Ectodermal cell (in vitro differentiated cells): ENCODE measurements at regions not wholly inside any gene's neighbourhood (a gene's known extent, or its start where the extent isn't known, plus 50 kb on each side); places are given as distances from the start of the nearest gene placed in this dataset.
"Not testable (repeated sequence)": the region's sequence is repeated elsewhere in the genome, so short reads cannot be mapped to it uniquely, and the experiment has no call there.

Source experiments
- H3K27ac ChIP-seq: 2 replicates; pipeline ENCODE4 v1.7.0; 2013; ENCODE audit warnings: mild to moderate bottlenecking, low read depth, low read length; ENCODE audit not compliant: insufficient read depth, poor library complexity, severe bottlenecking
- H3K27me3 ChIP-seq: 2 replicates; pipeline ENCODE4 v1.7.0; 2013; ENCODE audit warnings: mild to moderate bottlenecking, low read length; ENCODE audit not compliant: insufficient read depth, control insufficient read depth, poor library complexity, severe bottlenecking
- H3K36me3 ChIP-seq: one replicate; pipeline ENCODE4 v1.7.0; 2013; ENCODE audit warnings: low read length; ENCODE audit not compliant: control insufficient read depth, insufficient read depth
- H3K4me1 ChIP-seq: one replicate; pipeline ENCODE4 v1.7.0; 2013; ENCODE audit warnings: low read length; ENCODE audit not compliant: control insufficient read depth, insufficient read depth
- H3K4me3 ChIP-seq: 2 replicates; pipeline ENCODE4 v1.7.0; 2013; ENCODE audit warnings: low read depth, low read length, control low read depth; ENCODE audit not compliant: insufficient read depth
- H3K9me3 ChIP-seq: 2 replicates; pipeline ENCODE4 v1.7.0; 2013; ENCODE audit warnings: mild to moderate bottlenecking, low read length, moderate library complexity; ENCODE audit not compliant: control insufficient read depth
- WGBS, 2 experiments: methylation state at CpG; one replicate each; pipeline ENCODE4 v1.1.7; 2013; ENCODE audit warnings: missing lambda C conversion rate in 2 of 2; 5-methylcytosine and 5-hydroxymethylcytosine counted together

DNA sequence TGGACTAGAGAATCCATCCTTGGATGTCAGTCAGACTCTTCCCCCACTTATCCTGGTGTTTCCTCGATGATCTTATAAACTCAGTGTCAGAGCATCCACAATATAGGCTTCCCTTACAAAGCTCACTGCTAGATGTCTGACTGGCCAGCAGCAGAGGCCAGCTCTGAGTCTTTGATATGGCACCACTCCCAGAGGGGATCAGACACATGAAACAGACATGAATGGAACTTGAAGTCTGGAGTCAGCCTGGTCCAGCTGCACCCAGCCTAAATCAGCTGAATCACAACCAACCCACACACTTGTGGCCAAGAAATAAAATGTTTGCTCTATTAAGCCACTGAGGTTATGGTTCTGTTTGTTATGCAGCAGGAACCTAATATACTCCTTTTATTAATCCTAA, 129.6 kb upstream of the MED14 start:
- no peaks in the 10 kb centered on the region for H3K27me3 ChIP-seq
- H3K4me1 ChIP-seq: no peaks in the 10 kb centered on the region
- no peak overlapping the region for H3K4me3 ChIP-seq
- H3K9me3 ChIP-seq: no peaks in the 10 kb centered on the region
- WGBS, 2 experiments: 94 to 97% methylated on average over 1 of the region's 1 CpG
- no peaks in the 10 kb centered on the region for H3K36me3 ChIP-seq
- no peak overlapping the region for H3K27ac ChIP-seq

DNA sequence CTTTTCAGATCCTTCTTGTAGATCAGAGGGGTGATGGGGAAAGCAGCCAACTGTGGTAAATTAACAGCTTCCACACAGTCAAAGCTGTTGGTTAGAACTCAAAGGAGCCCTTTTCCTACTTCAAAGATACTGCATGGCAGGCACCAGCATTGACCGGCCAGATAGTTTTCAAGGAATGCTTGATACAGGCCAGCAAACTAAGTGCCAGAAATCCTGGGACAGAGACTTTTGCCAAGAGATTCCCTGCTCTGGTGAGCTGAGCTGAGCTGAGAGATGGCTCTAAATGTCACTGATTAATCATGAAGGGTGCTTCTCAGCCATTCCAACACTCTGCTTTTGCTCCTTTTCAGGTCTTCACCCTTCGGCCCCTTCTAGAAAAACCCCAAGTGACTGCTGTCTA, 131.6 kb upstream of the MED14 start:
- WGBS, 2 experiments: 86 to 93% methylated on average over 2 of the region's 2 CpGs
- H3K27me3 ChIP-seq: no peaks in the 10 kb centered on the region
- H3K4me3 ChIP-seq: no peak overlapping the region
- H3K4me1 ChIP-seq: no peaks in the 10 kb centered on the region
- no peaks in the 10 kb centered on the region for H3K9me3 ChIP-seq
- H3K36me3 ChIP-seq: no peaks in the 10 kb centered on the region
- no peak overlapping the region for H3K27ac ChIP-seq

DNA sequence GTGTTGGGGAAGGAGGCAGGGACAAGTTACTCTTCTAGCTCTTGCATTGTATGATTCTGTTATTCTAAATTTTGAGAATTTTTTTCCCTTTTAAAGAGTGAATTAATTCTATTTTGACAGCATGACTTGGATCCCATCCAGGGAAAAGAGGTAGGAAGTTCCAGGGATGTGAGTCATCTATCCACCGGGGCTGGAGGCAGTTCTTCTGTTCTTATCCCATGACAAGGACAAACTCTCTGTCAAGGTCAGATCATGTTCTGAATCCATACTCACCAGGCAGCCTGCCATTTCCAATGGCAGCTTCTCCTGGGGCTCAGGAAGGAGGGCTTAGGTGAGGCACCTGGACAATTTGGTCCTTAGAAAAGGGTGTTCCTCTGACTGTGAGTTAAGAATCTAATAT, 132.0 kb upstream of the MED14 start:
- H3K36me3 ChIP-seq: no peaks in the 10 kb centered on the region
- WGBS, 2 experiments: 56 to 83% methylated on average over 1 of the region's 1 CpG
- no peaks in the 10 kb centered on the region for H3K9me3 ChIP-seq
- H3K4me3 ChIP-seq: no peak overlapping the region
- no peak overlapping the region for H3K27ac ChIP-seq
- H3K4me1 ChIP-seq: no peaks in the 10 kb centered on the region
- H3K27me3 ChIP-seq: no peaks in the 10 kb centered on the region

DNA sequence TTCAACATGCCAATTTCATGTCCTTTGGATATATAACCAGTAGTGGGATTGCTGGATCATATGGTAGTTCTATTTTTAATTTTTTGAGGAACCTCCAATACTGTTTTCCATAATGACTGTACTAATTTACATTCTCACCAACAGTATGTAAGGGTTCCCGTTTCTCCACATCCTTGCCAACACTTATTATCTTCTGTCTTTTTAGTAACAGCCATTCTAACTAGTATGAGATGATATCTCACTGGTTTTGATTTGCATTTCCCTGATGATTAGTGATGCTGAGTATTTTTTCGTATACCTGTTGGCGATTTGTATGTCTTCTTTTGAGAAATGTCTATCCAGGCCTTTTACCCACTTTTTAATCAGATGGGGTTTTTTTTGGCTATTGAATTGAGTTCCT, 133.5 kb upstream of the MED14 start:
- no peaks in the 10 kb centered on the region for H3K9me3 ChIP-seq
- H3K27me3 ChIP-seq: no peaks in the 10 kb centered on the region
- 100% methylated on average over 2 of the region's 3 CpGs for WGBS, 2 experiments
- H3K36me3 ChIP-seq: no peaks in the 10 kb centered on the region
- no peak overlapping the region for H3K27ac ChIP-seq
- no peak overlapping the region for H3K4me3 ChIP-seq
- no peaks in the 10 kb centered on the region for H3K4me1 ChIP-seq

DNA sequence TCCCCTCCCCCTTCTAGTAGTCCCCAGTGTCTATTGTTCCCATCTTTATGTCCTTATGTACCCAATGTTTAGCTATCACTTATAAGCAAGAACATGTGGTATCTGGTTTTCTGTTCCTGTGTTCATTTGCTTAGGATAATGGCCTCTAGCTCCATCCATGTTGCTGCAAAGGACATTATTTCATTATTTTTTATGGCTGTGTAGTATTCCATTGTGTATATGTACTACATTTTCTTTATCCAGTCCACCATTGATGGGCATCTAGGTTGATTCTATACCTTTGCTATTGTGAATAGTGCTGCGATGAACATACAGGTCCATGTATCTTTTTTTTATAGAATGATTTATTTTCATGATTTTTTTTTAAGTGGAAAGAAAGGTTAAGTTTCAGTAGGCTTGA, 135.6 kb upstream of the MED14 start:
- 100% methylated on average over 1 of the region's 1 CpG; no CpG with 5 or more reads in 1 of the 2 experiments for WGBS, 2 experiments
- H3K4me1 ChIP-seq, H3K9me3 ChIP-seq, H3K27ac ChIP-seq, H3K27me3 ChIP-seq, H3K36me3 ChIP-seq, H3K4me3 ChIP-seq: not testable (repeated sequence)

DNA sequence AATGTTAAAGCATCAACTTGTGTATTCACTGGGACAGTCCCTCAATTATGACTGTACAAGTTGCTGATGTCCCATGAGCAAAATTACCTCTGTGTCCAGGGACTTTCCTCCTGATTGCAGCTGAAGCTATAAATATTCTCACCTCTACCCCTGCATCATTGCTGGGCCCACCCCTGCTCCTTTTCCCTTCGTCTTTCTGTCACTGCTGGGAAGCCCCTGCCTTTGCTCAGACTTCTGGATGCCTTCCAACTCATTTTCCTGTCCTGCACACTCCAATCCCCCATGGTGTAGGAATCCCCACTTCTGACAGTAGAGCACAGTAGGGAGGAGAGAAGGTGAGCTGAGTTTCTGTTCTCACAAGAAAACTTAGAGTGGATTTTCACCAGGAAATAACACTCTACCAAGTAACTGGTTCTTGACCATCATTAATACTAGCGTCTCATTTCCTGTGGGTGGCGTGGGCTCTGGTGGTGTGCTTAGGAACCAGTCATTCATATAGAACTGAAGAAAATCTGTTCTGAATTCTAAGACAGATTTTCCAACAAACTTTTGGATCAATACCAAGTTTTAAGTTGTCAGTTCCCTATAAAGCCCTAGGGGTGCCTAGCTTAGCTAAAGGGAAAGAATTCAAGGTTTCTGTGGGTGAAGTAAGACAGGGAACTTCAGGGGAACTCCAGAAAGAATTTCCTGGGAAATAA, 136.2 kb upstream of the MED14 start:
- no peaks in the 10 kb centered on the region for H3K4me1 ChIP-seq
- H3K9me3 ChIP-seq: no peaks in the 10 kb centered on the region
- no peak overlapping the region for H3K27ac ChIP-seq
- H3K4me3 ChIP-seq: no peak overlapping the region
- H3K36me3 ChIP-seq: no peaks in the 10 kb centered on the region
- WGBS, 2 experiments: 80 to 81% methylated on average over 3 of the region's 3 CpGs
- no peaks in the 10 kb centered on the region for H3K27me3 ChIP-seq

GRCh38 chrX:40872351-40872750, 137.0 kb upstream of the MED14 start:
- Histone ChIP-seq H3K27ac (no peak overlapping the region), H3K36me3 (no peaks in the 10 kb centered on the region), H3K27me3 (no peaks in the 10 kb centered on the region), H3K9me3 (no peaks in the 10 kb centered on the region), H3K4me1 (no peaks in the 10 kb centered on the region), H3K4me3 (no peak overlapping the region)
- WGBS, 2 experiments: 75% methylated on average over 1 of the region's 1 CpG; no CpG with 5 or more reads in 1 of the 2 experiments

DNA sequence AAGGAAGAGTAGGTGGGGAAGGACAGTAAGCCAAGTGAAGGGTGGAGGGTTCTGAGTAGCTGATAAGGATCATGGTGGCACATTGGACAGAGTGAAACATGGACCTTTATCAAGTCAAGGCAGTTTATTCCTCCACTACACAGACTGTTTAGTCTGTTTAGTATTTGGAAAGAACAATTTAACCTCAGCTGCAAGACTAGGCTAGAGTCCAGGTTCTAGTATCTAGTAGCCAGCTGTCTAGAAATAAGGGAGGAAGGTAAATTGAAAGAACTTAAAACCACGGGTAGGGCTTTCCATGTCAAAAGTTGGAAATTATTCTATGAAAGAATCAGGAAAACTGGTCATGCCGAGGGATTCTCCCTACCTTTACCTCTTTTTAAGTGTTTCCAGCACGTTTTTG, 140.1 kb upstream of the MED14 start:
- H3K27ac ChIP-seq: no peak overlapping the region
- H3K4me1 ChIP-seq: no peaks in the 10 kb centered on the region
- H3K27me3 ChIP-seq: no peaks in the 10 kb centered on the region
- no peak overlapping the region for H3K4me3 ChIP-seq
- H3K36me3 ChIP-seq: no peaks in the 10 kb centered on the region
- no peaks in the 10 kb centered on the region for H3K9me3 ChIP-seq
- WGBS, 2 experiments: 80% methylated on average over 3 of the region's 3 CpGs; no CpG with 5 or more reads in 1 of the 2 experiments

DNA sequence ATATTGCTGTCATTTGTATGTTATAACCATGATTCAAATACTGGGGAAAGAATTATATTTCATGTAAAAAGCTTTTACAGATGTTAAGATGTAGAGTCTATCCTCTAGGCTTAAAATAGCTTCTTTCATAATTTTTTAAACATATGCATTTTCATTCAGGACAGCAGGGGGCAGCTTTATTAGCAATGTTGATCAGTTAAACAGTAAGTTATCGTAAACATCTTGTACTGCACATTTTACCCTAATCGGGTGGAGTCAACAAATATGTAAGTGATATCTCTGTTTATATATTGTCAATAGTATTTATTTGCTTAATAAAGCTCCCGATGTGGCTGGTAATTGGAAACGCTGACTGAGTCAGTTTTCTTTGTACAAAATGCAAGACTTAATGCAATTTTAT, 142.5 kb upstream of the MED14 start:
- 91 to 94% methylated on average over 2 of the region's 4 CpGs for WGBS, 2 experiments
- Histone ChIP-seq H3K36me3 (no peaks in the 10 kb centered on the region), H3K9me3 (no peaks in the 10 kb centered on the region), H3K27ac (no peak overlapping the region), H3K4me1 (no peaks in the 10 kb centered on the region), H3K27me3 (no peaks in the 10 kb centered on the region), H3K4me3 (no peak overlapping the region)

- Histone ChIP-seq H3K27ac (no peak overlapping the region), H3K36me3 (no peaks in the 10 kb centered on the region), H3K27me3 (no peaks in the 10 kb centered on the region), H3K4me3 (no peak overlapping the region), H3K9me3 (no peaks in the 10 kb centered on the region), H3K4me1 (no peaks in the 10 kb centered on the region)
- WGBS, 2 experiments: 20 to 23% methylated on average over 1 to 3 of the region's 3 CpGs
These were observed 143.4 kb upstream of the MED14 start for GRCh38 chrX:40878766-40879165.

DNA sequence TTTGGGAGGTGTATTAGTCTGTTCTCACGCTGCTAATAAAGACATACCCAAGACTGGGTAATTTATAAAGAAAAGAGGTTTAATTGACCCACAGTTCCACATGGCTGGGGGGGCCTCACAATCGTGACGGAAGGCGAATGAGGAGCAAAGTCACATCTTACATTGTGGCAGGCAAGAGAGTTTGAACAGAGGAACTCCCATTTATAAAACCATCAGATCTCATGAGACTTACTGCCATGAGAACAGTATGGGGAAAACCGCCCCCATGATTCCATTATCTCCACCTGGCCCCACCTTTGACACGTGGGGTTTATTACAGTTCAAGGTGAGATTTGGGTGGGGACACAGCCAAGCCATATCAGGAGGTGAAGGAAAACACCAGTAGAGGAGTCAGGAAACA, 143.8 kb upstream of the MED14 start:
- H3K27me3 ChIP-seq, H3K36me3 ChIP-seq, H3K27ac ChIP-seq, H3K4me1 ChIP-seq, H3K4me3 ChIP-seq, H3K9me3 ChIP-seq: not testable (repeated sequence)
- 12 to 13% methylated on average over 5 to 6 of the region's 6 CpGs for WGBS, 2 experiments
